D341Med (cell line): ENCODE measurements at regions not wholly inside any gene's neighbourhood (a gene's known extent, or its start where the extent isn't known, plus 50 kb on each side); places are given as distances from the start of the nearest gene placed in this dataset.
"Not testable (repeated sequence)": the region's sequence is repeated elsewhere in the genome, so short reads cannot be mapped to it uniquely, and the experiment has no call there.

Experiments used
- DNase-seq: peaks from one replicate; pipeline ENCODE4 v3.0.0; 2012; ENCODE audit warnings: low spot score

DNA sequence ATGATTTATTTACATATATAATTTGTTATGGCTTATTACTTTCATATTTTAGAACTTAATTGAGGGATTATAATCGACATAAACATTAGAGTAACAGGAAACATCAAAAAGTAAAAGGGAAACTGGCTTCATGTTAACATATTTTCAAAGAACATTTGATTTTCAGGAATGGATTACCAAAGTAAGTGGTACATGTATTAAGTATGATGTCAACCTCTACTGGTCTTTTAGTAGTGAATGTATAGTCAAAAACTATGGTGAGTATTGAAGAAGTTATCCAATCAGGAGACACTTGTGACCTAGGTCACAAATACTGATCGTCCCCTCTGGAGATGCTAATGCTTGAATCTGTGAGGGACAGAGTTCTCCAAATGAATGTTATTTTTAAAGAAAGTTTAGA lies 768.9 kb upstream of the ADGRL4 start:
- DNase-seq, result no peak

DNA sequence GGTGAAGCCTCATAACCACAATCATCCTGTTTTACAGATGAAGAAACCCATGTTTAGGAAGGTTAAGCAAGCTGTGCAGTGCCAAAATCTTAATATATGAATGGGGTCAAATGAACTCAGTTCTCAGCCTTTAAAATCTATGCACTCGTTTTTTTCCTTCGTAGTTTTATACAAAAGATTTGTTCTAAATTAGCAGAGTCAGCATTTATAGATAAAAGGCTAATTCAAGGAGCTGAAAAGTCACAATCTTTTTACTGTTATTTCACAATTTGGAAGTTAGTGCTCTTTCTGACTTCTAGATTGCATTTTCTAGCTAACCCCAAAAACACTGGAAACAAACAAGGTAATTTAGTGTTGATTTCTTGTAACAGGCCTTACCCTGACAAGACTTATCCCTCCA lies 766.9 kb upstream of the ADGRL4 start:
- no peak for DNase-seq

DNA sequence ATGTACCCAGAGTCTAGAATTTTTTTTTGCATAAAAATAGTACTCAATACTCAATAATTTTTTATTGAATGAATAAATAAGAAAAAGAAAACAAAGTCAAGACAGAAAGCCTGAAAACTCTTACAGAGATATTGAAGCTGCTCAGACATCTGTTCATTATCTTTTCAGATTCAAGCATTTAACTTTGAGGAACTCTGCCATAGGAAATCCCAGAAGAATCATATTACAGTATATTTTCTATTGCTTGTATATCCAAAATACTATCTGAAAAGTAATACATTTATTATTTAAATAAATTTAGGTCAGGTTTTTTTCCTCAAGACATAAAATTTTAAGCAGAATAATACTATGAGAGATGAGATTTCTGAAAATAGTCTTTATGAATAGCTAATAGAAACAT lies 755.9 kb upstream of the ADGRL4 start:
- no peak for DNase-seq

DNA sequence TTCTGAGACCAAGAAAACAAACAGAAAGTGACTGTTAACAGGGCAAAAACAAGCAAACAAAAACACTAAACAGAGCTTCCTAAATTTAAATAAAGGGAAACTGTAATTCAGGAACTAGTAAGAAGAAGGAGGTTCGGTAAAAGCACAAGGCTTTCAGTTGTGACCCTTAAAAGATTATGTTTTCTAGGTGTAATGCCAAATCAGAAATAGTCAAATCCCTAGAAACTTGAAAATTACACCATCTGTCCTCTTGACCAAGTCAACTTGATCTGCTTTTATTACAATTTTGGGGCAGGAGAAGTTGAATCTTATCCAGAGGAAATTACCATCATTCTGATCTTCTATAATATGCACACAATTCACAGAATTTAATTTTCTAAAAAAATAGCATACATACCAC lies 754.0 kb upstream of the ADGRL4 start:
- DNase-seq, result no peak

DNA sequence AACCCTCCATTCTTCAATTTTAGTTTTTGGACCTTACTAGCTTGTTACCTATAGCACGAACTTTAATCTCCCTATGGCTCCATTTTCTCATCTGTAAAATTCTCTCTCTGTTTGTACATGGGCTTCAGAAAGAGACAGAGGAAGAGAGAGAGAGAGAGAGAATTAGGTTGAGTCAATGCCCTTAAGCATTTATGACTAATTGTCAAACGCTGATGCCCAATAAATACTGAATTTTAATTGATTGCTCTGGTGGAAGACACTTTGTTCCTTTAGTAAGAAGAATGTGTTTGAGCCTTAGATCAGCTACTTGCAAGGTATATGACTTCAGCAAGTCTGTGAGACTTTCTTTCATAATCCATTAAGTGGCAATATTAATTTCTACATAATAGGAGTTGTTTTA lies 743.1 kb upstream of the ADGRL4 start:
- no peak for DNase-seq

DNA sequence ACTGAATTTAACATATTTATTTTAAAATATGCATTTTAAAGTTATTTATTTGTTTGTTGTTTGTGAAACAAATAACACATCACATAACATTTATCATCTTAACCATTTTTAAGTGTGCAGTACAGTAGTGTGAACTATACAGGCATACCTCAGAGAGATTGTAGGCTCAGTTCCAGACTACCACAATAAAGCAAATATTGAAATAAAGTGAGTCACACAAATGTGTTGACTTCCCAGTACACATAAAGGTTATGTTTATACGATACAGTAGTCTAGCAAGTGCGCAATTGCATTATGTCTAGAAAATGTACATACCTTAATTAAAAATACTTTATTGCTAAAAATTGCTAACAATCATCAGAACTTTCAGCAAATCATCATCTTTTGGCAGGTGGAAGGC lies 739.4 kb upstream of the ADGRL4 start:
- no peak for DNase-seq

DNA sequence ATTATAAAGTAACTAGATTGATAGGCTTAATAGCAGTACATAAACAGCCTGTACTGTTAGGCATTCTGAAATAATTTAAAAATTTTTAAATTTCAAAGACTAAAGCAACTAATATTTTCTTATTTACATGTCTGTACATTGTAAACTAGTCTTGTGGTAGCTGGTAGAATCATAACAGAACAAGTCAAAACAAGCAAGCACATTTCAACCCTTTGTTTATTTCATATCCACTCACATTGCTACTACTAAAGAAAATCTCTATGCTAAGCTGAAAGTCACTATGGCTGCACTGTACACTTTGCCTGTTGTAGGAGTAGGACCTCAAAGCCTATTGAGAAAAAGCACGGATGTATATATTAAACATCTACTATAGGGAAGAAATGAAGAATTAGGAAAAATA lies 738.2 kb upstream of the ADGRL4 start:
- DNase-seq, result no peak

DNA sequence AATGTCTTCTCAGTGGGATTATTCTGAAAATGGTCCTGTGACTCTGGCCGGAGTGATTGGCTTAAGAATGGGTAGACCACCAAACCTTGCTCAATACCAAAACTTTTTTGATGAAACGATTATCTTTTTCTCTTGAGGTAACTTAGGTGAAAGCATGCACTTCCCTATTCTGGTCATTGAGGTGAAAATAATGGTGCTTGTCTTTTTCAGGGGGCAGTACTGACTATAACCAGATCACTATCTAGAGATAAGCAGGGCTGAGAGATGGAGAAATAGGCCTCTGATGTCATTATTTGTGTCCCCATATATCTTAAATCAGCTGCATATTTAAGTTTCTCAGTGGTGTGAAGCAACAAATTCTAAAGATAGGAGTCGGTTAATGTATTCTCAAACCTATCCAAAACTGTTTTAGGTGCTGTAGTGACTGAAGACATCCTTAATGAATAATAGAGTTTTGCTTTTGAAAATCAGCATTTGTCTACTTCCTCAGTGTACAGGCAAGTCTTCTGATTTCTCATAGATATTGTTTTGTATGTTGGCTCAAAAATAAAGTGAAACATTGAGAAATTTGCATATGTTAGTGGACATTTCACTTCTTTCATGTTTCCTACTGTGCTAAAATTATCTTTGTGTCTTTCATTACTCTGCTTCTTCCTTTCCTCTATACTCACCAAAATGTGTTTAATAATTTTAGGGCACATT lies 735.3 kb upstream of the ADGRL4 start:
- DNase-seq, result no peak

DNA sequence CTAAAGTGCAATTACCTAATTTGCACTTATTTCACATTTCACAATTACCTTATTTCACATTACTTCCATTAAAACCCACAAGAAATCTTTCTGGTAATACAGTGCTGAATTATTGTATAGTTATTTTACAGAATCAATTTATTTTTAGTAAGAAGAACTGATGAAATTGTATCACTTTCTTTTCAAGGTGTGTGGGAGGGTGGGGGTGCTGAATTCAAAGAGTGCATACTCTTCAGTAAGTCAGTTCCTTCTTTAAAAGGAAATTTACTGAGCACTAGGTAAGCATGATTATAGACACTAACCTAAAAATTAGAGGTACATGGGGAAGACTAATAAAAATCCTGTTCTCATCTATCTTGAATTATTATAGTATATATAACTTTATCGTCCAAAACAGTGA lies 731.6 kb upstream of the ADGRL4 start:
- DNase-seq, result no peak

DNA sequence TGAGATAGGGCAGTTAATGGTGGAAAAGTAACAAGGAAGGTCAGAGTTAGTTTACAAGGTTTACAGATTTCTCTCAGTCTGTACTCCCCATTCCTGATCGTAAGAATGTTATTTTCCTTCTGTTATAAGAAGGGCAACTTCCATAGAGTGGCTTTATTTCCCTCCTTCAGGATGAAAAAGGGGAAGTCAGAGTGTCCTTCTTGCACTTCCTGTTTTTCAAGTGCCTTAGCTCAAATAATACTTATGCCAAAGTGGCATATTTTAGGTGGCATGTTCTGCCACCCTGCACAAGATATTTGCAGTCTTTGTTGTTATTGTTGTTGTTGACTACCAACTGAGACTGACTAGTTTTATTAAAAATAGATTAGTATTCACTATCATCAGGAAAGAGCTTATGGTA lies 730.7 kb upstream of the ADGRL4 start:
- no peak for DNase-seq

DNA sequence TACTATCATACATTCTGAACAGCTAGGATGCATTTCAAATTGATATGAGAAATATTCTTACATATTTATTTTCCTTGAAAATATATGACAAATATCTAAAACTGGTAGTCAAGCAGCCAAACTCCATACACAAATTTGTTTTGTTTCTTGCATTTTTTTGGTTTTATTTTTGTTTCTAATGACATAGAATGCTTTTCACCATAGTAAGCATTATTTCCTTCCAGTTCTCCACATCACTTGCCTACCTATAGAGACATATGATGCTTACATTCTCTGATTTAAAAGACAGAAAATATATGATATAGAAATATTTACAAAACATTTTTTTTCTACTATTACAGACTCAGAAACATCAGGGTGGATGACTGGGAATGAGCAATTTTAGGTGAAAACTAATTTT lies 726.4 kb upstream of the ADGRL4 start:
- DNase-seq, result no peak

DNA sequence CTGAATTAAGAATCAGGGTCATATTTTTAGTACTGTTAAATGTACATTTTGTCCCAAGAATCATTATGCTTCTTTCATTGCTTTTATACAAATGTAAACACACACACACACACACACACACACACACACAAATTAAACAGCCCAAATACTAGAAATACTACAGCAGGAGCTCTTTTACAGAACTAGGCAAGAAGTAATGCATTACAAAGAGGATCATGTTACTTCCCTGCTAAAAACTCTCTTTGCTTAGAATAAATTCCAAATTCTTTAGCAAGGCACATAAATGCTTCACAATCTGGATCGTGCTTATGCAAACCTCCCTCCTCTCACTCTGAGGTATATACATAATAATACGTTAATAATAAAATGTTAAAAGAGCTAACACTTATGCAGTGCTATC lies 720.4 kb upstream of the ADGRL4 start:
- DNase-seq, result no peak

DNA sequence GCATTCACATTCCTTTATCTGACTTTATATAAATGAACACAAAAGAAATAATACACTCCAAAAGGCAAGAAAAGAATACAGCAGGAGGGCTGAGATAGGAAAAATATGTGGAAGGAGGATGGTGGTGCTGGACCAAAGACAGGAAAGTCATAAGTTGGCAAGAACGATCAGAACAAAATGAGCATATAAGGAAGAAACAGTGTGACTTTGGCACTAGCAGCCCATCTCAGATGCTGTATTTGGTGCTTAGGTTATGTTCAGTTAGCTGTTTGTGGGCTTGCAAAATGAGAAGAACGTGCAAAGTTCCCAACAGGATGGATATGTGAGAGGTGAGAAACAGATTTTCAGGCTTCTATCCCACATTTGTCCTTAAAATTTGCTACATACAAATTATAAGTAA lies 719.8 kb upstream of the ADGRL4 start:
- no peak for DNase-seq

DNA sequence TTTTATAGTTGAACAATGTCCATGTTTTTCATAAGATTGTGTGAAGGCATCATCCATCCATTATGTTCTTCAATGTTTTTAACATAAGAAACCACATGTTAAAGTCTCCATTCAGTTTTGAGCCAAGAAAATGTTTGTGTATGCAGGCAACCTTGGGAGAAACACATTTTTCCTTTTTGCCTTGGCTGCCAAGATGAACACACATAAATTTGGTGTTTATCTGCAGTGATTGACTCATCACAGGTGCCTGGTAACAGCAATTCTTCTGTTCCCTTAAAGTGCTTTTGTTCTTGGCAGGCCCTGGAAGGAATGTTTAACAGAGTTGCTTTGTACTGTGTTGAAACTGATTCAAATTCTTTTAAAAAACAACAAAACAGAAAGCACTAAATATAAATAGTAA lies 709.9 kb upstream of the ADGRL4 start:
- no peak for DNase-seq

DNA sequence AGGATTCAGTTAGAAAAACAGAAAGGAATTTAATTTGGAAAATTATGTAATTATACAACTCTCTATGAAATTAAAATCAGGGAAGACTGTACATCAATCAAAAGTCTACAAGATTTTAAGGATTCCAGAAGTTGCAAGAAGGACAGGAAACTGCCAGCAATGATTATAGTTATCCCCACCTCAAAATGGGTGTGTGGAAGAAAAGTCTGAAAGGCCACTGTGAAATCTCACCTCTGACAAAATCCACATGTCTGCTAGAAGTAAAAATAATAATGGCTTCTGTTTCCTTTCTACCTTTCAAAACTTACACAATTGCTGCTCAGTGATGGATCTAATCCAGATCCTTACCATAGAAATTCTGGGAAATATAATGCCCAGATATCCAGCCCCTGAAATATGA lies 708.1 kb upstream of the ADGRL4 start:
- no peak for DNase-seq

DNA sequence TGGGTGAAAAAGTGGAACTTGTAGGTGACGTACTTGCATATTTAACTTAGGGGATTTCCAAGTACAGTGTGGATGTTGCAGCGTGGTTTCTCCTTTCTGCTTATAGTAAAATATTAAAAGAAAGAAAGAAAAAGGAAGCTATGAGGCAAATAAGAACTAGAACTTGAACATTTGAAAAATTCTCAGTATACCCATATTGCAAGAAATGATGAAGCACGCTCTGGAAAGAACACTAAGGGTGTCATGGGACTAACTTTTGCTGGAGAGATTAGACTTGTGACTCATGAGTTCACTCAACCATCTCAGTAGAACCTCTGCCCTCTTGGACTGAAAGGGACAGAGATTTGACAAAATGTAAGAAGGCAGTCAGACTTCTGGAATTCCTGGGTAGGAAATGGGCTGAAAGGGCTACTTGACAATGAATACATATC lies 704.5 kb upstream of the ADGRL4 start:
- no peak for DNase-seq

DNA sequence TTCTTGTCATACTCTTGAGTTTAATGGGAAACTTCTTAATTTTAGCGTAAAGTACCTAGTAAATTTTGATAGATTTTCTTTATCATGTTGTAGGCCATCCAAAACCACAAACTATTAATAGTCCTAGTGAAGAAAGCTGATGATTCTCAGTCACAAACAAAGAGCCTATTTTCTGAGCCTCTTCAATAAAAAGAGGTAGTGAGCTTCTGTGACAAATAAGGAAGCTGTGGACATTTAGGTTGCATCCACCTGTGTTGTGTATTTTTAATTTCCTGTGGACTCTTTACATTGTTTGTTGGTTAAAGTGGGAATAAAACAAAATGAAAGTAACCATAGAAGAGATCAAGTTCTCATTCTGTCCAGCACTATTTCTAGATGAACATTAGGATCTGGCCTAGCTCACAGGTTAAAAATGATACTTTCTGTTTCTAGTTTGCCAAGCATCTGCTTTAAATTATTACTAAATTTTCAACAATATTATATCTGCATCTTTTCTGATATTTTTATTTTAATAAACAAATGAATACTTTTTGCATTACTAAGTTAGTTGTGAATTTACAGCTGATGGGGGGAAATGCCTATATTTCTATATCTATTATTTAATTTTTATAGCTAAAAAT lies 702.2 kb upstream of the ADGRL4 start:
- no peak for DNase-seq

DNA sequence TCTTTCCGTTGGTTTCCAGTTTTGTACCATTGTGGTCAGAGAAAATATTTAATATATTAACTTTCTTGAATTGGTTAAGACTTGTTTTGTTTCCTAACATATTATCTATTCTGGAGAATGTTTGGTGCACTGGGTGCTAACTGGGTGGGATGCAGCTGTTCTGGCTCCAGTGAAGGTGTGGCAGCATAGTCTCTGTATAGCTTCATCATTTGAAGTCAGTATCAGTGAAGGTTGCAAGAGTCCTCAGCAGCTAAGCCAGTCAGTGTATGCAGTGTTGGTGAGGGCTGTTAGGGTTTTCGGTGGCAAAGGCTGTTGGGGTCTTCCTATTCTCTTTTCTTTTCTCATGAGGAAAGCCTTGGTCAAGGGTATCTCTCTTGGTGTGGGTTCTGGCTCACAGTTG lies 698.7 kb upstream of the ADGRL4 start:
- no peak for DNase-seq

DNA sequence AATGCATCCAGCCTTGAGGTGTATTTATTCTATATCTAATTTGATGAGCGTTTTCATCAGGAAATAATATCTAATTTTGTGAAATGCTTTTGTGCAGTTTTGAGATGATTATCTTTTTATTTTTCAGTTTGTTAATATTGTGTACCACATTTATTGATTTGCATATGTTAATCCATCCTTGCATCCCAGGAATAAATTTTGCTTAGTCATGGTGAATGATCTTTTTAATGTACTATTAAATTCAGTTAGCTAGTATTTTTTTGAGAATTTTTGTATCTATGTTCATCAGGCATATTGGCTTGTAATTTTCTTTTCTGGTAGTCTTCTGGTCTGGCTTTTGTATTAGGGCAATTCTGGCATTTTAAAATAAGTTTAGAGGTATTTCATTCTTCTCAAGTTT lies 697.5 kb upstream of the ADGRL4 start:
- no peak for DNase-seq

DNA sequence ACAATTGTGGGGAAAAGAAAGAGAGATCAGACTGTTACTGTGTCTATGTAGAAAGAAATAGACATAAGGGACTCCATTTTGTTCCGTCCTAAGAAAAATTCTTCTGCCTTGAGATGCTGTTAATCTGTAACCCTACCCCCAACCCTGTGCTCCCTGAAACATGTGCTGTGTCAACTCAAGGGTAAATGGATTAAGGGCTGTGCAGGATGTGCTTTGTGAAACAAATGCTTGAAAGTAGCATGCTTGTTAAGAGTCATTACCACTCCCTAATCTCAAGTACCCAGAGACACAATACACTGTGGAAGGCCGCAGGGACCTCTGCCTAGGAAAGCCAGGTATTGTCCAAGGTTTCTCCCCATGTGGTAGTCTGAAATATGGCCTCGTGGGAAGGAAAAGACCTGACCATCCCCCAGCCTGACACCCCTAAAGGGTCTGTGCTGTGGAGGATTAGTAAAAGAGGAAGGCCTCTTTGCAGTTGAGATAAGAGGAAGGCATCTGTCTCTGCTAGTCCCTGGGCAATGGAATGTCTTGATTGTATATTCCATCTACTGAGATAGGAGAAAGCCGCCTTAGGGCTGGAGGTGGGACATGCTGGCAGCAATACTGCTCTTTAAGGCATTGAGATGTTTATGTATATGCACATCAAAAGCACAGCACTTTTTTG lies 695.9 kb upstream of the ADGRL4 start:
- DNase-seq, result not testable (repeated sequence)

DNA sequence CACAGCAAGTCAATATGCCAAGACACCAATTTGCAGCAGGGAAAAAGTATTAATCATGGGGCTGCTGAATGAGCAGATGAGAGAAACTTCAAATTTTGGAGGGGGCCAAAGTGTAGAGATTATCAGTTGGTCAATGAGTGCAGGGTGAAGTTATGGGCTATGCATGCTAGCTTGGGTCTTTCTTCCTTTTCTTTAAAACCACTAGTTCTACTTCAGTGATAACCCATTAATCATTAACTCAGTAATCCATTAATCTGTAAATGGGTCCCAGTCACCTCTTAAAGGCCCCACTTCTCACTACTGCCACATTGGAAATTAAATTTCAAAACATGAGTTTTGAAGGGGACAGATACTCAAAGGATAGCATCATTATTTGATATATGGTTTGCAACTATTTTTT lies 688.6 kb upstream of the ADGRL4 start:
- no peak for DNase-seq

DNA sequence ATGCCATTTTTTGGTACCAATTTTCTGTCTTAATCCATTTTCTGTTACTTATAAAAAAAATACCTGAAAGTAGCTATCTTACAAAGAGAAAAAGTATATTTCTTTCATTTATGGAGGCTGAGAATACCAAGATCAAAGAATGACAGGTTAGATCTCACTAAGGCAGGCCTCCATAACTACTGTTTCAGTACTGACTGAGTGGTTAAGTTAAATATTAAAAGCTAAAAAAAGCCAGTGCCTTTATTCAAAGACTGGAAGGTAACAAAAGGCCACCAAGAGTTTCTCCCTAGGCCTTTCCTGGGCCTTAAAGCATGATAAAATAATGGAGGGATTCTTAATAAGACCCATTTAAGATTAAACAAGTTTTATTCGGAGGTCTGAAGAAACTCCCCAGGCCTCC lies 687.7 kb upstream of the ADGRL4 start:
- DNase-seq, result no peak

DNA sequence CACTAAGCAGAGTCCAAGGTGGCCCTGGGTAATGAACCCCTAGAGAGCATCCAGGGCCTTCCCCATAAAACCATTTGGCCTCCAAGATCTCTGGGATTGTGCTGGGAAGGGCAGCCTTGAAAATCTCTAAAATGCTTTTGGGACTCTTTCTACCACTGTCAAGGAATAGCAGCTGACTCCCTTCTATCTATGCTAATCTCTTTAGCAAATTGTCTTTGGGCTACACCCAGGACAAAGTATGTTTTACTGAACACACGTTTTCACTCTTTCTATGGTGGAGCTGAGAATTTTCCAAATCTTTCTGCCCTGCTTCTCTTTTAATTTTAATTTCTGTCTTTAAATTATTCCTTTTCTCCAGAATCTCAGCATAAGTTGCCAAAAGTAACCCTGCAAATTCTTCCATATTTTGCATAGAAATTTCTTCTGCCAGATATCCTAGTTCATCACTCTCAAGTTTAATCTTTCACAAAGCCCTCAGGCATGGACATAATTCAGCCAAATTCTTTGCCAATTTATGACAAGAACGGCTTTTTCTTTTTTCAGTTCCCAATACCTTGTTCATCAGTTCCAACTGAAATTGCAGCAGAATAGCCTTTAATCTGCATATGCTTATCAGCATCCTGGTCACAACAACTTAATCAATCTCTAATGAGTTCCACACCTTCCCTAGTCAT lies 687.0 kb upstream of the ADGRL4 start:
- DNase-seq, result no peak
